GM11168 (cell line): ENCODE measurements at regions not wholly inside any gene's neighbourhood (a gene's known extent, or its start where the extent isn't known, plus 50 kb on each side); places are given as distances from the start of the nearest gene placed in this dataset.
"Not testable (repeated sequence)": the region's sequence is repeated elsewhere in the genome, so short reads cannot be mapped to it uniquely, and the experiment has no call there.

Experiments
- in situ Hi-C: fragments of 300-500 bp; cut with MboI; formaldehyde crosslinking; loops from one replicate; pipeline ENCODE4 v1.12.0; 2022; ENCODE audit warnings: low sequenced_read_pairs; ENCODE audit not compliant: unreplicated experiment

GRCh38 chr3:18238332-18238731 lies 186.8 kb downstream of the SATB1 start:
- in situ Hi-C loops = no loop called here

- in situ Hi-C loops = no loop called here
These were observed 187.7 kb downstream of the SATB1 start for GRCh38 chr3:18237251-18238005.

GRCh38 chr3:18236726-18237125 lies 188.4 kb downstream of the SATB1 start:
- in situ Hi-C loops = no loop called here

- in situ Hi-C loops = no loop called here
These were observed 190.3 kb downstream of the SATB1 start for GRCh38 chr3:18234717-18235335.

- in situ Hi-C loops = no loop called here
These were observed 191.0 kb downstream of the SATB1 start for GRCh38 chr3:18233987-18234716.

GRCh38 chr3:18232317-18232716 lies 192.8 kb downstream of the SATB1 start:
- in situ Hi-C loops = no loop called here

- in situ Hi-C loops = no loop called here
These were observed 197.1 kb downstream of the SATB1 start for GRCh38 chr3:18228060-18228459.

GRCh38 chr3:18225709-18226108 lies 199.4 kb downstream of the SATB1 start:
- in situ Hi-C loops = no loop called here

- in situ Hi-C loops = no loop called here
These were observed 200.7 kb downstream of the SATB1 start for GRCh38 chr3:18224426-18224825.

- in situ Hi-C loops = no loop called here
These were observed 201.2 kb downstream of the SATB1 start for GRCh38 chr3:18223974-18224373.

- in situ Hi-C loops = no loop called here
These were observed 201.6 kb downstream of the SATB1 start for GRCh38 chr3:18223571-18223970.

GRCh38 chr3:18222686-18223085 lies 202.5 kb downstream of the SATB1 start:
- in situ Hi-C loops = no loop called here

GRCh38 chr3:18217507-18218174 lies 207.5 kb downstream of the SATB1 start:
- in situ Hi-C loops = no loop called here

GRCh38 chr3:18216996-18217395 lies 208.1 kb downstream of the SATB1 start:
- in situ Hi-C loops = no loop called here

- in situ Hi-C loops = no loop called here
These were observed 209.5 kb downstream of the SATB1 start for GRCh38 chr3:18215639-18216038.

GRCh38 chr3:18211116-18211515 lies 214.0 kb downstream of the SATB1 start:
- in situ Hi-C loops = no loop called here

GRCh38 chr3:18208856-18209255 lies 216.3 kb downstream of the SATB1 start:
- in situ Hi-C loops = no loop called here

GRCh38 chr3:18208091-18208490 lies 217.0 kb downstream of the SATB1 start:
- in situ Hi-C loops = no loop called here

GRCh38 chr3:18207226-18207625 lies 217.9 kb downstream of the SATB1 start:
- in situ Hi-C loops = no loop called here

GRCh38 chr3:18205701-18206100 lies 219.4 kb downstream of the SATB1 start:
- in situ Hi-C loops = not testable (repeated sequence)

GRCh38 chr3:18201315-18201714 lies 223.8 kb downstream of the SATB1 start:
- in situ Hi-C loops = no loop called here
